ENCODE measurements at regions not wholly inside any gene's neighbourhood (a gene's known extent, or its start where the extent isn't known, plus 50 kb on each side); places are given as distances from the start of the nearest gene placed in this dataset.

DNA sequence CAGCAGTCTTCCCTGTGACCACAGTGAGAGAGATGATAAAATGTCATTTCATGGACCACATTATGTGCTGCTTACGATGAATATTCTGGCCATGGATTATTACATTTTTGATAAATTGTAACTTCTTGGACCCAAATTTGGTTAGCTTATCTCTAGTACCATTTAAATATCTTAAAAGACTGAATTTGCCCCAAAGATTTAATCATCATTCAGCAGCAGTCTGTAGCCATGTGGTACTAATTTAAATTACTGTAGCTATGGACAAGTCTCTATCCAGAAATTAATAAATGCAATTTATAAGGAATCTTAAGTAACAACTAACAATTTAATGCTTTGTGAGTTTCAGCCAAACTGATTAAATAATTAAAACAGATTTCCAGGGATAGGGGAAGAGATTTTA, 644.9 kb upstream of the FANCL start:
- TF ChIP-seq EZH2 (IDR thresholded peaks at IDR 0.05; ENCODE audit: borderline replicate concordance, low read length), result no peak
- TF ChIP-seq, protein P1, sequence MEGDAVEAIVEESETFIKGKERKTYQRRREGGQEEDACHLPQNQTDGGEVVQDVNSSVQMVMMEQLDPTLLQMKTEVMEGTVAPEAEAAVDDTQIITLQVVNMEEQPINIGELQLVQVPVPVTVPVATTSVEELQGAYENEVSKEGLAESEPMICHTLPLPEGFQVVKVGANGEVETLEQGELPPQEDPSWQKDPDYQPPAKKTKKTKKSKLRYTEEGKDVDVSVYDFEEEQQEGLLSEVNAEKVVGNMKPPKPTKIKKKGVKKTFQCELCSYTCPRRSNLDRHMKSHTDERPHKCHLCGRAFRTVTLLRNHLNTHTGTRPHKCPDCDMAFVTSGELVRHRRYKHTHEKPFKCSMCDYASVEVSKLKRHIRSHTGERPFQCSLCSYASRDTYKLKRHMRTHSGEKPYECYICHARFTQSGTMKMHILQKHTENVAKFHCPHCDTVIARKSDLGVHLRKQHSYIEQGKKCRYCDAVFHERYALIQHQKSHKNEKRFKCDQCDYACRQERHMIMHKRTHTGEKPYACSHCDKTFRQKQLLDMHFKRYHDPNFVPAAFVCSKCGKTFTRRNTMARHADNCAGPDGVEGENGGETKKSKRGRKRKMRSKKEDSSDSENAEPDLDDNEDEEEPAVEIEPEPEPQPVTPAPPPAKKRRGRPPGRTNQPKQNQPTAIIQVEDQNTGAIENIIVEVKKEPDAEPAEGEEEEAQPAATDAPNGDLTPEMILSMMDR (IDR thresholded peaks at IDR 0.05; ENCODE audit: low read length), result no peak

Measured in OCI-LY1 (cell line).